HepG2 (cell line): ENCODE measurements at regions not wholly inside any gene's neighbourhood (a gene's known extent, or its start where the extent isn't known, plus 50 kb on each side); places are given as distances from the start of the nearest gene placed in this dataset.

Source experiments
- CAMTA2 ChIP-seq: sonication (generic); formaldehyde crosslinking; IDR thresholded peaks from 2 replicates; pipeline ENCODE4 v1.4.0; 2020; ENCODE audit warnings: mild to moderate bottlenecking, missing genetic modification reagents, borderline replicate concordance
- GRHL1 ChIP-seq: sonication (generic); formaldehyde crosslinking; conservative IDR thresholded peaks from 2 replicates; pipeline ENCODE4 v1.8.0; 2022; ENCODE audit warnings: missing genetic modification reagents
- MIER2 ChIP-seq: IDR thresholded peaks from 2 replicates; pipeline ENCODE4 v1.6.1; 2016; ENCODE audit warnings: missing biosample characterization, missing genetic modification reagents
- NFYC ChIP-seq: IDR thresholded peaks from 2 replicates; pipeline ENCODE4 v1.6.1; 2016; ENCODE audit warnings: missing genetic modification reagents, missing compliant biosample characterization
- NPAS2 ChIP-seq: sonication (generic); formaldehyde crosslinking; IDR thresholded peaks from 2 replicates; pipeline ENCODE4 v1.8.0; 2022; ENCODE audit warnings: mild to moderate bottlenecking, missing genetic modification reagents, borderline replicate concordance
- RAD51 ChIP-seq: fragments of 450-650 bp; IDR thresholded peaks from 2 replicates; pipeline ENCODE4 v1.6.1; 2016; ENCODE audit warnings: borderline replicate concordance
- RBM39 ChIP-seq: fragments of 200-400 bp; formaldehyde crosslinking; IDR thresholded peaks from one replicate; pipeline ENCODE4 v1.6.1; 2018; ENCODE audit warnings: antibody characterized with exemption, mild to moderate bottlenecking, low read depth, low read length; ENCODE audit not compliant: poor library complexity, severe bottlenecking
- SMAD3 ChIP-seq: sonication (generic); formaldehyde crosslinking; IDR thresholded peaks from 2 replicates; pipeline ENCODE4 v1.4.0; 2020; ENCODE audit warnings: missing genetic modification reagents
- SNAI1 ChIP-seq: sonication (generic); formaldehyde crosslinking; IDR thresholded peaks from 2 replicates; pipeline ENCODE4 v1.5.0; 2020; ENCODE audit warnings: mild to moderate bottlenecking, missing genetic modification reagents, borderline replicate concordance
- TMF1 ChIP-seq: sonication (generic); formaldehyde crosslinking; IDR thresholded peaks from 2 replicates; pipeline ENCODE4 v1.8.1; 2022; ENCODE audit warnings: low read depth, missing genetic modification reagents
- TRIM22 ChIP-seq: fragments of 450-650 bp; IDR thresholded peaks from 2 replicates; pipeline ENCODE4 v1.6.1; 2017
- ZFP90 ChIP-seq: sonication (generic); formaldehyde crosslinking; IDR thresholded peaks from 2 replicates; pipeline ENCODE4 v1.8.0; 2022; ENCODE audit warnings: missing genetic modification reagents, mild to moderate bottlenecking, inconsistent platforms, borderline replicate concordance
- ZMYM4 ChIP-seq: sonication (generic); formaldehyde crosslinking; IDR thresholded peaks from 2 replicates; pipeline ENCODE4 v1.8.1; 2023; ENCODE audit warnings: mild to moderate bottlenecking, missing genetic modification reagents
- ZNF251 ChIP-seq: sonication (generic); formaldehyde crosslinking; IDR thresholded peaks from 2 replicates; pipeline ENCODE4 v1.9.0; 2021; ENCODE audit warnings: mild to moderate bottlenecking, missing genetic modification reagents
- ZNF253 ChIP-seq: sonication (generic); formaldehyde crosslinking; IDR thresholded peaks from 2 replicates; pipeline ENCODE4 v1.8.0; 2022; ENCODE audit warnings: mild to moderate bottlenecking, missing genetic modification reagents, borderline replicate concordance
- ZNF280D ChIP-seq: sonication (generic); formaldehyde crosslinking; IDR thresholded peaks from 2 replicates; pipeline ENCODE4 v1.5.1; 2020; ENCODE audit warnings: mild to moderate bottlenecking, missing genetic modification reagents
- ZNF337 ChIP-seq: sonication (generic); formaldehyde crosslinking; IDR thresholded peaks from 2 replicates; pipeline ENCODE4 v1.5.1; 2020; ENCODE audit warnings: missing genetic modification reagents, low read depth, mild to moderate bottlenecking, borderline replicate concordance
- ZNF598 ChIP-seq: sonication (generic); formaldehyde crosslinking; IDR thresholded peaks from 2 replicates; pipeline ENCODE4 v1.5.1; 2020; ENCODE audit warnings: mild to moderate bottlenecking, missing genetic modification reagents, borderline replicate concordance
- ZNF672 ChIP-seq: sonication (generic); formaldehyde crosslinking; IDR thresholded peaks from 2 replicates; pipeline ENCODE4 v1.8.1; 2022; ENCODE audit warnings: missing genetic modification reagents
- TF ChIP-seq, protein P1 (sequence below): sonication (generic); formaldehyde crosslinking; IDR thresholded peaks from 2 replicates; pipeline ENCODE4 v1.4.0; 2020; ENCODE audit warnings: missing genetic modification reagents, borderline replicate concordance
- TF ChIP-seq, protein P2 (sequence below): IDR thresholded peaks from 2 replicates; pipeline ENCODE4 v1.6.1; 2012; ENCODE audit warnings: low read depth, low read length, improper control_type of control experiment

DNA sequence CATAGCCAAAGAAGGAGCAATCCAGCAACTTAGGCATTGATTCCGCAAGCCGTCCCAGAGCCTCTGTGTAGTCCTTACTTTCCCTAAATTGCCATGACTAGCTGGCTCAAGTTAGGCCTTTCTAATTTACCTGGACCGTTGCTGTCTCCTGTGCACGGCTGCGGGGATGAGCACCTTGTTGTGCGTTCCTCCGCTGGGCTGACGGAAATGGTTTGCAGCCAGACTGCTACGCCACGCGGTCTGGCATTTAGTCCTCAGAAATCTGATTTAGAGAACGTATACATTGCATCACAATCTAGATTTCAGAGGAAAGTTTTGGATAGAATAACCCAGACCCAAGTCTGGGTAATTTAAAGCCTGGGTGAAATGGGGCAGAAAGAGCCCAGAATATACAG is 133.2 kb upstream of the ARHGAP5 start (continued):
- TF ChIP-seq TRIM22 = no peak
- TF ChIP-seq ZNF598 (CRISPR knock-in tag) = no peak
- 0 out of 2 replicates have a peak, but pooled peaks have one; percentile 30 for TF ChIP-seq ZNF251 (CRISPR knock-in tag)
- no peak for TF ChIP-seq GRHL1 (CRISPR knock-in tag)
- no peak for TF ChIP-seq SMAD3 (CRISPR knock-in tag)
- TF ChIP-seq, protein P1, sequence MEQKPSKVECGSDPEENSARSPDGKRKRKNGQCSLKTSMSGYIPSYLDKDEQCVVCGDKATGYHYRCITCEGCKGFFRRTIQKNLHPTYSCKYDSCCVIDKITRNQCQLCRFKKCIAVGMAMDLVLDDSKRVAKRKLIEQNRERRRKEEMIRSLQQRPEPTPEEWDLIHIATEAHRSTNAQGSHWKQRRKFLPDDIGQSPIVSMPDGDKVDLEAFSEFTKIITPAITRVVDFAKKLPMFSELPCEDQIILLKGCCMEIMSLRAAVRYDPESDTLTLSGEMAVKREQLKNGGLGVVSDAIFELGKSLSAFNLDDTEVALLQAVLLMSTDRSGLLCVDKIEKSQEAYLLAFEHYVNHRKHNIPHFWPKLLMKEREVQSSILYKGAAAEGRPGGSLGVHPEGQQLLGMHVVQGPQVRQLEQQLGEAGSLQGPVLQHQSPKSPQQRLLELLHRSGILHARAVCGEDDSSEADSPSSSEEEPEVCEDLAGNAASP (CRISPR knock-in tag) = no peak
- no peak for TF ChIP-seq ZNF672 (CRISPR knock-in tag)
- TF ChIP-seq SNAI1 (CRISPR knock-in tag) = no peak
- no peak for TF ChIP-seq ZFP90 (CRISPR knock-in tag)
- no peak for TF ChIP-seq ZNF280D (CRISPR knock-in tag)
- TF ChIP-seq RAD51 = no peak
- no peak for TF ChIP-seq TMF1 (CRISPR knock-in tag)
- TF ChIP-seq ZMYM4 (CRISPR knock-in tag) = no peak
- TF ChIP-seq MIER2 = no peak
- no peak for TF ChIP-seq CAMTA2 (CRISPR knock-in tag)
- no peak for TF ChIP-seq NFYC (CRISPR knock-in tag)
- no peak for TF ChIP-seq ZNF253 (CRISPR knock-in tag)
- TF ChIP-seq RBM39 = no peak
- TF ChIP-seq, protein P2, sequence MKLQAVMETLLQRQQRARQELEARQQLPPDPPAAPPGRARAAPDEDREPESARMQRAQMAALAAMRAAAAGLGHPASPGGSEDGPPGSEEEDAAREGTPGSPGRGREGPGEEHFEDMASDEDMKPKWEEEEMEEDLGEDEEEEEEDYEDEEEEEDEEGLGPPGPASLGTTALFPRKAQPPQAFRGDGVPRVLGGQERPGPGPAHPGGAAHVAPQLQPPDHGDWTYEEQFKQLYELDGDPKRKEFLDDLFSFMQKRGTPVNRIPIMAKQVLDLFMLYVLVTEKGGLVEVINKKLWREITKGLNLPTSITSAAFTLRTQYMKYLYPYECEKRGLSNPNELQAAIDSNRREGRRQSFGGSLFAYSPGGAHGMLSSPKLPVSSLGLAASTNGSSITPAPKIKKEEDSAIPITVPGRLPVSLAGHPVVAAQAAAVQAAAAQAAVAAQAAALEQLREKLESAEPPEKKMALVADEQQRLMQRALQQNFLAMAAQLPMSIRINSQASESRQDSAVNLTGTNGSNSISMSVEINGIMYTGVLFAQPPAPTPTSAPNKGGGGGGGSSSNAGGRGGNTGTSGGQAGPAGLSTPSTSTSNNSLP = 0 out of 2 replicates have a peak, but pooled peaks have one; percentile 8
- TF ChIP-seq NPAS2 = no peak
- no peak for TF ChIP-seq ZNF337 (CRISPR knock-in tag)
